Mesenchymal stem cell (in vitro differentiated cells and primary cell): ENCODE measurements at regions not wholly inside any gene's neighbourhood (a gene's known extent, or its start where the extent isn't known, plus 50 kb on each side); places are given as distances from the start of the nearest gene placed in this dataset.
"Not testable (repeated sequence)": the region's sequence is repeated elsewhere in the genome, so short reads cannot be mapped to it uniquely, and the experiment has no call there.

Experiments used
- DNase-seq: peaks from one replicate; pipeline ENCODE4 v3.0.0-alpha.2; 2013
- H2AFZ ChIP-seq: one replicate; pipeline ENCODE4 v1.6.1; 2013; ENCODE audit warnings: low read depth, mild to moderate bottlenecking, control low read depth, inconsistent platforms, low read length, moderate library complexity
- H2AK5ac ChIP-seq: 2 replicates; pipeline ENCODE4 v1.6.1; 2013; ENCODE audit warnings: low read length, moderate library complexity, mild to moderate bottlenecking, inconsistent platforms; ENCODE audit not compliant: severe bottlenecking
- H2BK120ac ChIP-seq: one replicate; pipeline ENCODE4 v1.6.1; 2013; ENCODE audit warnings: low read depth, mild to moderate bottlenecking, inconsistent platforms, low read length, moderate library complexity
- H2BK12ac ChIP-seq, 2 experiments: one replicate each; pipeline ENCODE4 v1.6.1; 2013; ENCODE audit warnings: inconsistent platforms in 2 of 2, low read length in 2 of 2, mild to moderate bottlenecking in 2 of 2, moderate library complexity in 2 of 2, control low read depth in 1 of 2
- H2BK15ac ChIP-seq: one replicate; pipeline ENCODE4 v1.6.1; 2013; ENCODE audit warnings: mild to moderate bottlenecking, low read depth, inconsistent platforms; ENCODE audit not compliant: poor library complexity, severe bottlenecking
- H2BK5ac ChIP-seq: 2 replicates; pipeline ENCODE4 v1.6.1; 2013; ENCODE audit warnings: low read depth, mild to moderate bottlenecking, low read length, control low read depth, inconsistent platforms; ENCODE audit not compliant: poor library complexity, severe bottlenecking
- H3K14ac ChIP-seq, 2 experiments: one replicate each; pipeline ENCODE4 v1.6.1; 2013; ENCODE audit warnings: inconsistent platforms in 2 of 2, low read length in 2 of 2, control low read depth in 1 of 2, mild to moderate bottlenecking in 1 of 2, moderate library complexity in 1 of 2
- H3K18ac ChIP-seq, 2 experiments: one replicate each; pipeline ENCODE4 v1.6.1; 2013; ENCODE audit warnings: inconsistent platforms in 2 of 2, low read length in 2 of 2, control low read depth in 1 of 2, low read depth in 1 of 2, mild to moderate bottlenecking in 1 of 2
- H3K23ac ChIP-seq, 2 experiments: one replicate each; pipeline ENCODE4 v1.6.1; 2013; ENCODE audit warnings: inconsistent platforms in 2 of 2, low read length in 2 of 2, mild to moderate bottlenecking in 2 of 2, moderate library complexity in 2 of 2, control low read depth in 1 of 2
- H3K27ac ChIP-seq: 2 replicates; pipeline ENCODE4 v1.5.1; 2013; ENCODE audit warnings: mild to moderate bottlenecking, moderate library complexity, low read length, control low read depth, inconsistent platforms; ENCODE audit not compliant: poor library complexity, severe bottlenecking
- H3K27me3 ChIP-seq, 2 experiments: 2 replicates each; pipeline versions ENCODE4 v1.6.1 to v1.7.0; 2013; ENCODE audit warnings: low read length in 2 of 2, mild to moderate bottlenecking in 2 of 2, moderate library complexity in 2 of 2, control low read depth in 1 of 2, inconsistent platforms in 1 of 2; ENCODE audit not compliant: control insufficient read depth in 1 of 2, insufficient read depth in 1 of 2
- H3K36me3 ChIP-seq, 2 experiments: 2 replicates each; pipeline versions ENCODE4 v1.6.1 to v1.7.0; 2013; ENCODE audit warnings: low read length in 2 of 2, control low read depth in 1 of 2, inconsistent platforms in 1 of 2, low read depth in 1 of 2, mild to moderate bottlenecking in 1 of 2; ENCODE audit not compliant: insufficient read depth in 2 of 2, control insufficient read depth in 1 of 2
- H3K4ac ChIP-seq, 2 experiments: one replicate each; pipeline ENCODE4 v1.6.1; 2013; ENCODE audit warnings: inconsistent platforms in 2 of 2, low read length in 2 of 2, mild to moderate bottlenecking in 2 of 2, moderate library complexity in 2 of 2, control low read depth in 1 of 2, low read depth in 1 of 2
- H3K4me1 ChIP-seq: 2 replicates; pipeline ENCODE4 v1.6.1; 2013; ENCODE audit warnings: low read depth, low read length, control low read depth; ENCODE audit not compliant: control insufficient read depth, insufficient read depth
- H3K4me2 ChIP-seq: 2 replicates; pipeline ENCODE4 v1.6.1; 2013; ENCODE audit warnings: low read length, mild to moderate bottlenecking, inconsistent platforms; ENCODE audit not compliant: poor library complexity, severe bottlenecking
- H3K4me3 ChIP-seq, 2 experiments: 2 replicates each; pipeline versions ENCODE4 v1.5.1 to v1.7.0; 2013; ENCODE audit warnings: low read length in 2 of 2, mild to moderate bottlenecking in 2 of 2, control low read depth in 1 of 2, low read depth in 1 of 2; ENCODE audit not compliant: insufficient read depth in 1 of 2
- H3K79me1 ChIP-seq: replicated peaks from 2 replicates; pipeline ENCODE4 v1.6.1; 2013; ENCODE audit warnings: mild to moderate bottlenecking, control low read depth, low read length, inconsistent platforms; ENCODE audit not compliant: poor library complexity, severe bottlenecking
- H3K9ac ChIP-seq: 2 replicates; pipeline ENCODE4 v1.7.0; 2013; ENCODE audit warnings: mild to moderate bottlenecking, low read length, moderate library complexity
- H3K9me3 ChIP-seq: 2 replicates; pipeline ENCODE4 v1.7.0; 2013; ENCODE audit warnings: mild to moderate bottlenecking, low read length; ENCODE audit not compliant: control insufficient read depth
- H4K8ac ChIP-seq: one replicate; pipeline ENCODE4 v1.6.1; 2013; ENCODE audit warnings: inconsistent platforms, mild to moderate bottlenecking, low read length, moderate library complexity
- H4K91ac ChIP-seq: one replicate; pipeline ENCODE4 v1.6.1; 2013; ENCODE audit warnings: mild to moderate bottlenecking, low read length, inconsistent platforms
- WGBS: methylation state at CpG from one replicate; pipeline ENCODE4 v1.1.7; 2013; ENCODE audit warnings: mixed read lengths; 5-methylcytosine and 5-hydroxymethylcytosine counted together

GRCh38 chr6:27826612-27826985, 85.6 kb downstream of the OR2B2 start:
- 100% methylated on average over 2 of the region's 30 CpGs for WGBS
- not testable (repeated sequence) for H3K9ac ChIP-seq, DNase-seq, H3K79me1 ChIP-seq, H2BK5ac ChIP-seq, H2AFZ ChIP-seq, H3K23ac ChIP-seq, H3K9me3 ChIP-seq, H3K27ac ChIP-seq, H3K27me3 ChIP-seq, H3K4me2 ChIP-seq, H2BK120ac ChIP-seq, H2BK15ac ChIP-seq, H2BK12ac ChIP-seq, H3K14ac ChIP-seq, H4K8ac ChIP-seq, H3K4ac ChIP-seq, H3K4me1 ChIP-seq, H3K36me3 ChIP-seq, H3K4me3 ChIP-seq, H3K18ac ChIP-seq, H2AK5ac ChIP-seq, H4K91ac ChIP-seq

GRCh38 chr6:27825848-27826611, 86.2 kb downstream of the OR2B2 start:
- not testable (repeated sequence) for H2AK5ac ChIP-seq, H3K14ac ChIP-seq, H2BK120ac ChIP-seq, H3K9ac ChIP-seq, H3K4me2 ChIP-seq, H3K4me1 ChIP-seq, H3K27ac ChIP-seq, H3K18ac ChIP-seq, H3K79me1 ChIP-seq, H4K8ac ChIP-seq, H3K9me3 ChIP-seq, H2BK15ac ChIP-seq, H3K27me3 ChIP-seq, H3K36me3 ChIP-seq, H3K23ac ChIP-seq, H4K91ac ChIP-seq, H2BK12ac ChIP-seq, H3K4me3 ChIP-seq, H2BK5ac ChIP-seq, DNase-seq, H2AFZ ChIP-seq, H3K4ac ChIP-seq
- WGBS: 63% methylated on average over 9 of the region's 15 CpGs

GRCh38 chr6:27825025-27825793, 87.0 kb downstream of the OR2B2 start:
- Histone ChIP-seq H3K14ac (no peak overlapping the region), H3K23ac (no peak overlapping the region), H3K4me2 (peak overlapping the region; percentile 63), H2AK5ac (no peak overlapping the region), H3K79me1 (peaks cover 4% of the 10 kb centered on the region), H2AFZ (no peak overlapping the region), H3K27me3 (no peaks in the 10 kb centered on the region), H2BK5ac (no peak overlapping the region), H3K9ac (peak overlapping the region; percentile 90), H3K4me3 (peak overlapping the region; percentile 64 to 82), H2BK15ac (no peak overlapping the region), H3K4ac (no peak overlapping the region), H4K91ac (no peak overlapping the region), H3K27ac (peak overlapping the region; percentile 79), H3K18ac (peak overlapping the region in 1 of 2 experiments; percentile 83), H2BK120ac (no peak overlapping the region), H3K9me3 (no peaks in the 10 kb centered on the region), H4K8ac (no peak overlapping the region), H3K4me1 (peaks cover 3% of the 10 kb centered on the region), H2BK12ac (no peak overlapping the region), H3K36me3 (no peaks in the 10 kb centered on the region)
- 2% methylated on average over 3 of the region's 7 CpGs for WGBS
- peak; percentile 41 for DNase-seq

GRCh38 chr6:27824211-27825024, 87.8 kb downstream of the OR2B2 start:
- H2BK5ac ChIP-seq, H2BK120ac ChIP-seq, H4K8ac ChIP-seq, H3K9me3 ChIP-seq, H3K4me1 ChIP-seq, H3K36me3 ChIP-seq, H3K79me1 ChIP-seq, H2BK12ac ChIP-seq, H3K23ac ChIP-seq, H2AFZ ChIP-seq, H4K91ac ChIP-seq, H2AK5ac ChIP-seq, H2BK15ac ChIP-seq, H3K27me3 ChIP-seq, H3K14ac ChIP-seq: not testable (repeated sequence)
- H3K4ac ChIP-seq: peak overlapping the region in 1 of 2 experiments; percentile 7
- peak overlapping the region; percentile 63 for H3K4me2 ChIP-seq
- WGBS: 0% methylated on average over 21 of the region's 53 CpGs
- peak overlapping the region; percentile 79 for H3K27ac ChIP-seq
- H3K4me3 ChIP-seq: peak overlapping the region; percentile 64 to 82
- DNase-seq: peak; percentile 84
- peak overlapping the region; percentile 90 for H3K9ac ChIP-seq
- peak overlapping the region; percentile 18 to 83 for H3K18ac ChIP-seq
